Colonic mucosa (tissue), 4 donors: ENCODE measurements at regions not wholly inside any gene's neighbourhood (a gene's known extent, or its start where the extent isn't known, plus 50 kb on each side); places are given as distances from the start of the nearest gene placed in this dataset.

Source experiments
- DNase-seq: peaks from one replicate; pipeline ENCODE4 v3.0.0-alpha.2; 2020
- H3K27ac ChIP-seq: fragments of 200-600 bp; one replicate; pipeline ENCODE4 v1.8.0; 2021
- H3K27me3 ChIP-seq: fragments of 200-600 bp; one replicate; pipeline ENCODE4 v1.8.0; 2021
- H3K36me3 ChIP-seq: fragments of 200-600 bp; one replicate; pipeline ENCODE4 v1.8.0; 2021
- H3K4me1 ChIP-seq: fragments of 200-600 bp; one replicate; pipeline ENCODE4 v1.8.0; 2021; ENCODE audit warnings: mild to moderate bottlenecking
- H3K4me3 ChIP-seq: fragments of 200-600 bp; one replicate; pipeline ENCODE4 v1.8.0; 2021
- H3K9ac ChIP-seq, 2 donors: one replicate each; pipeline ENCODE4 v1.7.0; 2013; ENCODE audit warnings: control low read depth in 2 of 2, low read depth in 2 of 2, low read length in 2 of 2
- H3K9me3 ChIP-seq: fragments of 200-600 bp; one replicate; pipeline ENCODE4 v1.8.0; 2021
- CTCF ChIP-seq: fragments of 200-600 bp; IDR thresholded peaks from one replicate; pipeline ENCODE4 v1.8.0; 2022; ENCODE audit warnings: antibody characterized with exemption, mild to moderate bottlenecking
- intact Hi-C: fragments of 100-400 bp; cut with DNase I; formaldehyde crosslinking; loops from one replicate; pipeline ENCODE4 v1.14.1; 2022
- donor health status: healthy.
- donor health status: DM: no; HTN: no; CAD: no.
- donor health status: DM: no; HTN: no; CAD: no.

GRCh38 chr5:72760259-72760658, 56.2 kb upstream of the TNPO1 start:
- H3K9ac ChIP-seq = no peak overlapping the region
- H3K4me3 ChIP-seq = no peak overlapping the region
- no peaks in the 10 kb centered on the region for H3K9me3 ChIP-seq
- H3K27ac ChIP-seq = no peak overlapping the region
- H3K4me1 ChIP-seq = no peaks in the 10 kb centered on the region
- intact Hi-C loops = no loop called here
- H3K36me3 ChIP-seq = no peaks in the 10 kb centered on the region
- no peaks in the 10 kb centered on the region for H3K27me3 ChIP-seq
- no peak for DNase-seq
- TF ChIP-seq CTCF = no peak

GRCh38 chr5:72752909-72753308, 63.6 kb upstream of the TNPO1 start:
- Histone ChIP-seq H3K9me3 (no peaks in the 10 kb centered on the region), H3K27ac (no peak overlapping the region), H3K4me1 (no peaks in the 10 kb centered on the region), H3K9ac (no peak overlapping the region), H3K4me3 (no peak overlapping the region), H3K27me3 (no peaks in the 10 kb centered on the region), H3K36me3 (no peaks in the 10 kb centered on the region)
- DNase-seq = no peak
- TF ChIP-seq CTCF = no peak
- intact Hi-C loops = no loop called here

GRCh38 chr5:72749362-72749997, 67.0 kb upstream of the TNPO1 start:
- no peaks in the 10 kb centered on the region for H3K4me1 ChIP-seq
- no peaks in the 10 kb centered on the region for H3K27me3 ChIP-seq
- no peak for DNase-seq
- H3K9ac ChIP-seq = no peak overlapping the region
- TF ChIP-seq CTCF = no peak
- no peak overlapping the region for H3K4me3 ChIP-seq
- intact Hi-C loops = no loop called here
- no peak overlapping the region for H3K27ac ChIP-seq
- no peaks in the 10 kb centered on the region for H3K9me3 ChIP-seq
- H3K36me3 ChIP-seq = no peaks in the 10 kb centered on the region

GRCh38 chr5:72747826-72748225, 68.6 kb upstream of the TNPO1 start:
- intact Hi-C loops = no loop called here
- no peak overlapping the region for H3K4me3 ChIP-seq
- DNase-seq = no peak
- no peak overlapping the region for H3K9ac ChIP-seq
- H3K36me3 ChIP-seq = no peaks in the 10 kb centered on the region
- no peaks in the 10 kb centered on the region for H3K9me3 ChIP-seq
- H3K27ac ChIP-seq = no peak overlapping the region
- TF ChIP-seq CTCF = no peak
- H3K4me1 ChIP-seq = no peaks in the 10 kb centered on the region
- H3K27me3 ChIP-seq = no peaks in the 10 kb centered on the region

- H3K27ac ChIP-seq = no peak overlapping the region
- H3K36me3 ChIP-seq = no peaks in the 10 kb centered on the region
- no peaks in the 10 kb centered on the region for H3K9me3 ChIP-seq
- H3K27me3 ChIP-seq = no peaks in the 10 kb centered on the region
- no peak for TF ChIP-seq CTCF
- intact Hi-C loops = no loop called here
- H3K9ac ChIP-seq = no peak overlapping the region
- no peak overlapping the region for H3K4me3 ChIP-seq
- H3K4me1 ChIP-seq = no peaks in the 10 kb centered on the region
- no peak for DNase-seq
Measured at GRCh38 chr5:72746736-72747135, 69.7 kb upstream of the TNPO1 start.
